Upper lobe of right lung (tissue), 1 donor: ENCODE measurements at regions not wholly inside any gene's neighbourhood (a gene's known extent, or its start where the extent isn't known, plus 50 kb on each side); places are given as distances from the start of the nearest gene placed in this dataset.
"Not testable (repeated sequence)": the region's sequence is repeated elsewhere in the genome, so short reads cannot be mapped to it uniquely, and the experiment has no call there.

Source experiments
- ATAC-seq: fragments of 200-7000 bp; cut with Tn5 transposase; one replicate; pipeline ENCODE4 v1.9.1; 2020; ENCODE audit warnings: mild to moderate bottlenecking, moderate library complexity
- DNase-seq: peaks from one replicate; pipeline ENCODE4 v3.0.0-alpha.2; 2020
- H3K27ac ChIP-seq: fragments of 200-600 bp; one replicate; pipeline ENCODE4 v1.8.0; 2022
- H3K27me3 ChIP-seq: fragments of 200-600 bp; one replicate; pipeline ENCODE4 v1.8.0; 2022; ENCODE audit warnings: mild to moderate bottlenecking
- H3K36me3 ChIP-seq: fragments of 200-600 bp; one replicate; pipeline ENCODE4 v1.8.0; 2022
- H3K4me1 ChIP-seq: fragments of 200-600 bp; one replicate; pipeline ENCODE4 v1.8.0; 2022
- H3K4me3 ChIP-seq: fragments of 200-600 bp; one replicate; pipeline ENCODE4 v1.8.0; 2022; ENCODE audit warnings: mild to moderate bottlenecking
- H3K9me3 ChIP-seq: fragments of 200-600 bp; one replicate; pipeline ENCODE4 v1.8.0; 2022
- intact Hi-C: fragments of 100-400 bp; cut with DNase I; formaldehyde crosslinking; loops from one replicate; pipeline ENCODE4 v1.11.0; 2022
- TF ChIP-seq, protein P1 (sequence below): fragments of 200-600 bp; IDR thresholded peaks from one replicate; pipeline ENCODE4 v1.8.0; 2022; ENCODE audit warnings: antibody characterized with exemption
- donor health status: DM: no; HTN: yes; CAD: no; lungs with severe emphysema.

DNA sequence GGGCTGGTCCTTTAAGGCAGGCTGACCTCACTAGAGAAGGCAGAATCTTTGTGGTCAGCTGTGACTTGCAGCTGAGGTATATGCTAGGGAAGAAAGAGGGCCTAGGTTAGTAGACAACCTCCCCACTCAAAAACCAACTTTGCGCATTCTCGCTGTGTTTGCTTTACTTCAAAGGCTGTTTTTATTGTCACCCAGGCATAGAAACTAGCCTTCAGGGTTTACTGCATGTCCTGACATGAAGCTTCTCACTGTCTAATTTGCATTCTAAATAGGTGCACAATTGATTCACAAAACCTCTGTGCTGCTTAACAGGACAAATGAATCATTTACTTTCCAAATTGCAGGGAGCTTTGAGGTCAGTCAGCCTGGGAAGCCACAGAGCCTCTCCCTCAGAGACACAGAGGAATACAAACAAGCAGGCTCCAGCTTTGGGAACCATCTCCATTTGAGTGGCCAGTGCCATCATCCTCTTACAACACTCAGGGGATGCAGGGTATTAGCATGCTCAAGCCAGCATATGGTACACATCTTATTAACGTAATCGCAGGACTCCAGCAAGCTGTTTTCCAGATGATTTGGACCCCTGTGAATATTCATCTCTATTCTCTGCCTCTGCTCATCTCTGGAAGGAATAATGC is 596.4 kb upstream of the GHITM start:
- no peak for DNase-seq
- no peaks in the 10 kb centered on the region for H3K36me3 ChIP-seq
- TF ChIP-seq, protein P1, sequence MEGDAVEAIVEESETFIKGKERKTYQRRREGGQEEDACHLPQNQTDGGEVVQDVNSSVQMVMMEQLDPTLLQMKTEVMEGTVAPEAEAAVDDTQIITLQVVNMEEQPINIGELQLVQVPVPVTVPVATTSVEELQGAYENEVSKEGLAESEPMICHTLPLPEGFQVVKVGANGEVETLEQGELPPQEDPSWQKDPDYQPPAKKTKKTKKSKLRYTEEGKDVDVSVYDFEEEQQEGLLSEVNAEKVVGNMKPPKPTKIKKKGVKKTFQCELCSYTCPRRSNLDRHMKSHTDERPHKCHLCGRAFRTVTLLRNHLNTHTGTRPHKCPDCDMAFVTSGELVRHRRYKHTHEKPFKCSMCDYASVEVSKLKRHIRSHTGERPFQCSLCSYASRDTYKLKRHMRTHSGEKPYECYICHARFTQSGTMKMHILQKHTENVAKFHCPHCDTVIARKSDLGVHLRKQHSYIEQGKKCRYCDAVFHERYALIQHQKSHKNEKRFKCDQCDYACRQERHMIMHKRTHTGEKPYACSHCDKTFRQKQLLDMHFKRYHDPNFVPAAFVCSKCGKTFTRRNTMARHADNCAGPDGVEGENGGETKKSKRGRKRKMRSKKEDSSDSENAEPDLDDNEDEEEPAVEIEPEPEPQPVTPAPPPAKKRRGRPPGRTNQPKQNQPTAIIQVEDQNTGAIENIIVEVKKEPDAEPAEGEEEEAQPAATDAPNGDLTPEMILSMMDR = no peak
- no peak overlapping the region for H3K27ac ChIP-seq
- intact Hi-C loops = no loop called here
- ATAC-seq = no peak
- H3K4me3 ChIP-seq = no peak overlapping the region
- H3K4me1 ChIP-seq = no peaks in the 10 kb centered on the region
- no peaks in the 10 kb centered on the region for H3K27me3 ChIP-seq
- no peaks in the 10 kb centered on the region for H3K9me3 ChIP-seq

DNA sequence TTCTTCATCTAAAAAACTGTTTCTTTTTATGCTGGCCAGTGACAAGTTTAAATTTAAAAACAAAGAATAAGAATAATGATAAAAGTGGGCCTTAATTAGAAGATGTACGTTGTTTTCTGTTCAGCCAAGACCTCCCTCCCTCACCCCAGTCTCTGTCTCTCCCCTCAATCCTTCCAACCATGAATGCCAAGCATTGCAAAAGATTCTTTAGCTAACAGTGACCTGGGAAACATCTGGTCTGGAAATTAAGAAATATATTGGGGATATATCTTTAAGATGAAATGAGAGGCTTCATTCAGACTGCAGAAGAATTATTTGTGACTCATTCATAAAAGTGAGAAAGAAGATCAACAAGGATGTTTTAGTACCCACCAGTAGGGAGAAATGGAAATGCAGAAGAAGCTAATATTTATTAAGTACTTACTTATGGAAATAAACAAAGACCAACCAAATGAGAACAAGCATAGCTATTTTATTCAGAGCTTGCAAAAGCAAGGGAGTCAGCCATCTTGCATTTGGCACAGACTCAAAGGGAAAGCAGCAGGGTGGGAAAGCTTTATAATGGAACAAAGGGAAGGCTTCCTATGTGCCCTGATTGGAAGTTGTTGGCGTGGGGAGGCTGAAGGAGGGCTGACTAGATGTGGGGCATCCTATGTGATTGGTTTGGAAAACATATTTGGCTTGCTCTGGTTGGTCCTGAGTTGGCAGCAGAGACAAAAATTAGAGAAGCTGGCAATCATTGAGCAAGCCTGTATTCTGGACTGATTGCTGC is 595.4 kb upstream of the GHITM start:
- no peaks in the 10 kb centered on the region for H3K27me3 ChIP-seq
- no peak overlapping the region for H3K4me3 ChIP-seq
- no peak overlapping the region for H3K27ac ChIP-seq
- no peak for ATAC-seq
- no peaks in the 10 kb centered on the region for H3K9me3 ChIP-seq
- TF ChIP-seq, protein P1 = no peak
- DNase-seq = no peak
- H3K4me1 ChIP-seq = no peaks in the 10 kb centered on the region
- intact Hi-C loops = no loop called here
- H3K36me3 ChIP-seq = no peaks in the 10 kb centered on the region

DNA sequence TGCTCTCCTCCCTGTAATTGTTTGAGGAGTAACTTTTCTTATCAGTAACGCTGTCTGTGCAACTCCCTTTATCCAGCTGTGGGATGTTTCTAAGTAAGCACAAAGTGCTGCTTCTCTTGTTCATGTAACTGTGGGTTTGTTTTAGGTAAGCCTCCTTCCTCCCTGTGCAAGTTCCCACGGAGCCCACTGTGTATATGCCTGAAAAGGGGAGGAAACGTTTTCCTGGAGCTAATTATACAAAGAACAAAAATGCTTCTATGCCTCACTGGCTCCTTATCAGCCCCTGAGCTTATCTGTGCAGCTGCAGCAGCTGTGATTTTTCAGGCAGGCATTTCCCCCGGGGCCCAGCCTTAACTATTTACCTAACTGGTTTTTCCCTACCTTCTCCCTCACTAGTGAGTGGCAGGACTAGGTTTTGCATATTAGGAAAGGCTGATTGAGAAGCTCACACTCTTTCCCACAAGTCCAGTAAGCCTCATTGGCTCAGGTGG is 593.4 kb upstream of the GHITM start:
- intact Hi-C loops = no loop called here
- H3K4me1 ChIP-seq = no peaks in the 10 kb centered on the region
- H3K9me3 ChIP-seq = no peaks in the 10 kb centered on the region
- DNase-seq (no peak), ATAC-seq (no peak)
- no peaks in the 10 kb centered on the region for H3K27me3 ChIP-seq
- H3K36me3 ChIP-seq = no peaks in the 10 kb centered on the region
- no peak overlapping the region for H3K27ac ChIP-seq
- TF ChIP-seq, protein P1 = no peak
- no peak overlapping the region for H3K4me3 ChIP-seq

DNA sequence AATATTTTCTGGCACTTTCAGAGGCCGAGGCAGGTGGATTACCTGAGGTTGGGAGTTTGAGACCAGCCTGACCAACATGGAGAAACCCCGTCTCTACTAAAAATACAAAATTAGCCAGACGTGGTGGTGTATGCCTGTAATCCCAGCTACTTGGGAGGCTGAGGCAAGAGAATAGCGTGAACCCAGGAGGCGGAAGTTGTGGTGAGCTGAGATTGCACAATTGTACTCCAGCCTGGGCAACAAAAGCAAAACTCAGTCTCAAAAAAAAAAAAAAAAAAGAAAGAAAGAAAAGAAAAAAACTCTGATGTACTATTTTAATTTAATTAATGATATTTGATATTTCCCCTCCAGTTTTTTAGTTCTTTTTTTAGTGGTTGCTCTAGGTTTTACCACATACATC is 588.1 kb upstream of the GHITM start:
- DNase-seq, H3K36me3 ChIP-seq, H3K4me3 ChIP-seq, H3K9me3 ChIP-seq, H3K27me3 ChIP-seq, intact Hi-C loops, ATAC-seq, H3K27ac ChIP-seq, H3K4me1 ChIP-seq: not testable (repeated sequence)

DNA sequence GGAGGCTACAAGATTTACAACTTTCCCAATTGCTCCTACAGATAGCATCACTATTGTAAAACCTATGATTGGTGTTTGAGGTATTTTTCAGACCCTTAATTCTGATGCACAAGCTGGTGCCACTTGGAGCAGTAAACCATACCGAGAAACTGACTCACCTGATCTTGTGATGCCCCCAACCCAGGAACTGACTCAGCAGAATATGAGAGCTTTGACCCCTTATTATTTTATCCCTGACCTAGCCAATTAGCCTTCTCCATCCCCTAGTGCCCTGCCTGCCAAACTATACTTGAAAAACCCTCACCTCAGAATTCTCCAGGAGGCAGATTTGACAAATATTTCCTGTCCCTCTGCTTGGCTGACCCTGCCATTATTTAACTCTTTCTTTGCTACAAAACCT is 585.9 kb upstream of the GHITM start:
- no peak overlapping the region for H3K4me3 ChIP-seq

DNA sequence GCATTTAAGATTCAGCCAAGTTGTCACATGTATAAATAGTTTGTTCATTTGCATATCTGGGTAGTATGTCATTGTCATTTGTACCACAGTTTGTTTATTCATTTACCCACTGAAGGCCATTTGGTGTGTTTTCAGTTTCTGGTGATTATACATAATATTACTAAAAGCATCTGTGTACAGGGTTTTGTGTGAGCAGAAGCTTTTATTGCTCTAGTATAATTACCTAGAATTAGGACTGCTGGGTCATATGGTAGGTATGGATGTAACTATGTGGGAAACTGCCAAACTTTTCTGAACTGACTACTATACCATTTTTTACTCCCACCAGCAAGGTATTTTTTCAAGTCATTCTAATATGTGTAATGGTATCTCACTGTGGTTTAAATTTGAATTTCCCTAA is 584.0 kb upstream of the GHITM start:
- Histone ChIP-seq H3K9me3 (no peaks in the 10 kb centered on the region), H3K4me3 (no peak overlapping the region), H3K36me3 (no peaks in the 10 kb centered on the region), H3K27me3 (no peaks in the 10 kb centered on the region), H3K27ac (no peak overlapping the region), H3K4me1 (no peaks in the 10 kb centered on the region)
- ATAC-seq (no peak), DNase-seq (no peak)
- TF ChIP-seq, protein P1 = no peak
- intact Hi-C loops = no loop called here

More for the DNA sequence above, 585.9 kb upstream of the GHITM start:
- ATAC-seq = no peak
- no peak for DNase-seq
- Histone ChIP-seq H3K27me3 (no peaks in the 10 kb centered on the region), H3K9me3 (no peaks in the 10 kb centered on the region), H3K27ac (no peak overlapping the region), H3K4me1 (no peaks in the 10 kb centered on the region), H3K36me3 (no peaks in the 10 kb centered on the region)
- intact Hi-C loops = no loop called here
- TF ChIP-seq, protein P1 = no peak
